Gastroesophageal sphincter (tissue), 4 donors: ENCODE measurements at regions not wholly inside any gene's neighbourhood (a gene's known extent, or its start where the extent isn't known, plus 50 kb on each side); places are given as distances from the start of the nearest gene placed in this dataset.

Experiments
- ATAC-seq: fragments of 150-250 bp; one replicate; pipeline ENCODE4 v1.9.1; 2016; ENCODE audit warnings: mild to moderate bottlenecking, moderate library complexity
- H3K27ac ChIP-seq, 4 donors: fragments of 200-600 bp; sonication (generic) in 3 of 4; 1 replicate in 3 of 4; 2 replicates in 1 of 4; pipeline ENCODE4 v1.5.1; 2016 to 2019
- H3K27me3 ChIP-seq: fragments of 200-600 bp; sonication (generic); one replicate; pipeline ENCODE4 v1.5.1; 2019
- H3K36me3 ChIP-seq, 2 donors: fragments of 200-600 bp; sonication (generic); one replicate each; pipeline ENCODE4 v1.5.1; 2019; ENCODE audit warnings: control low read depth in 1 of 2
- H3K4me1 ChIP-seq, 3 donors: fragments of 200-600 bp; sonication (generic); 1 replicate in 2 of 3; 2 replicates in 1 of 3; pipeline ENCODE4 v1.5.1; 2016 to 2019; ENCODE audit warnings: control low read depth in 2 of 3
- H3K4me3 ChIP-seq, 2 donors: fragments of 200-600 bp; sonication (generic); one replicate each; pipeline ENCODE4 v1.5.1; 2019; ENCODE audit warnings: mild to moderate bottlenecking in 1 of 2, moderate library complexity in 1 of 2
- H3K9me3 ChIP-seq, 3 donors: fragments of 200-600 bp; sonication (generic); one replicate each; pipeline ENCODE4 v1.5.1; 2017 to 2019; ENCODE audit warnings: control low read depth in 2 of 3
- EP300 ChIP-seq: sonication (generic); formaldehyde crosslinking; IDR thresholded peaks from one replicate; pipeline ENCODE4 v1.6.1; 2017; ENCODE audit warnings: antibody characterized with exemption, mild to moderate bottlenecking
- POLR2A ChIP-seq, 2 donors: fragments of 450-650 bp; IDR thresholded peaks; one replicate each; pipeline ENCODE4 v1.6.1; 2017; ENCODE audit warnings: antibody characterized with exemption in 2 of 2, mild to moderate bottlenecking in 2 of 2, moderate library complexity in 1 of 2
- POLR2AphosphoS5 ChIP-seq: sonication (generic); formaldehyde crosslinking; IDR thresholded peaks from one replicate; pipeline ENCODE4 v1.6.1; 2017; ENCODE audit warnings: antibody characterized with exemption
- WGBS, 2 donors: methylation state at CpG; one replicate each; pipeline ENCODE4 v1.1.5; 2018; ENCODE audit warnings: low coverage in 1 of 2; 5-methylcytosine and 5-hydroxymethylcytosine counted together
- TF ChIP-seq, protein P1 (sequence below), 4 experiments: fragments of 200-600 bp in 2 of 4; fragments of 450-650 bp in 2 of 4; sonication (generic) in 1 of 4; IDR thresholded peaks; one replicate each; pipeline ENCODE4 v1.5.1; 2017 to 2019; ENCODE audit warnings: antibody characterized with exemption in 4 of 4, mild to moderate bottlenecking in 2 of 4, moderate library complexity in 2 of 4

DNA sequence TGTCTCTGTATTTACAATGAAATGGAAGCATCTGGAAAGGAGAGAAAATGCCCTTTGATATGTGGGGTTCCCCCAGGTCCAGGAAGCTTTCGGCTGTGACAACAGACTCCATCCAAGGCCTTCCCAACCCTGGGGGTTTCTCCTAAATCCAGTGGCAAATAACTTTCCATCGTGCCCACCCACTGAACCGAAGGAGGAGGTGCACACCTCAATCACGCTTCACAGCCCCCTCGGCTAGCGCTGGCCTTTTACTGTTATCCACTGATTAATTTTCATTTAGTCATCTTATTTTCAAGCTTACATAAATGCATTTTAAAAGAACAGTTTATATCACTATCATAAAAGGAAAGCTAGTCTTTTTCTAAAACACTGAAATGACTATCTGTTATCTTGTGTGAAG, 286.8 kb upstream of the ZMIZ1 start:
- Histone ChIP-seq H3K27ac (no peak overlapping the region), H3K36me3 (no peaks in the 10 kb centered on the region), H3K4me1 (peaks cover 0 to 41% (median 14%) of the 10 kb centered on the region in 3 donors), H3K9me3 (no peaks in the 10 kb centered on the region), H3K27me3 (no peaks in the 10 kb centered on the region), H3K4me3 (no peak overlapping the region)
- no peak for ATAC-seq
- WGBS, 2 donors: 68 to 71% methylated on average over 4 to 6 of the region's 6 CpGs
- TF ChIP-seq EP300 (no peak), POLR2AphosphoS5 (no peak), POLR2A (IDR thresholded peaks at IDR 0.05) (no peak)
- TF ChIP-seq, protein P1, sequence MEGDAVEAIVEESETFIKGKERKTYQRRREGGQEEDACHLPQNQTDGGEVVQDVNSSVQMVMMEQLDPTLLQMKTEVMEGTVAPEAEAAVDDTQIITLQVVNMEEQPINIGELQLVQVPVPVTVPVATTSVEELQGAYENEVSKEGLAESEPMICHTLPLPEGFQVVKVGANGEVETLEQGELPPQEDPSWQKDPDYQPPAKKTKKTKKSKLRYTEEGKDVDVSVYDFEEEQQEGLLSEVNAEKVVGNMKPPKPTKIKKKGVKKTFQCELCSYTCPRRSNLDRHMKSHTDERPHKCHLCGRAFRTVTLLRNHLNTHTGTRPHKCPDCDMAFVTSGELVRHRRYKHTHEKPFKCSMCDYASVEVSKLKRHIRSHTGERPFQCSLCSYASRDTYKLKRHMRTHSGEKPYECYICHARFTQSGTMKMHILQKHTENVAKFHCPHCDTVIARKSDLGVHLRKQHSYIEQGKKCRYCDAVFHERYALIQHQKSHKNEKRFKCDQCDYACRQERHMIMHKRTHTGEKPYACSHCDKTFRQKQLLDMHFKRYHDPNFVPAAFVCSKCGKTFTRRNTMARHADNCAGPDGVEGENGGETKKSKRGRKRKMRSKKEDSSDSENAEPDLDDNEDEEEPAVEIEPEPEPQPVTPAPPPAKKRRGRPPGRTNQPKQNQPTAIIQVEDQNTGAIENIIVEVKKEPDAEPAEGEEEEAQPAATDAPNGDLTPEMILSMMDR (IDR thresholded peaks at IDR 0.05): no peak

DNA sequence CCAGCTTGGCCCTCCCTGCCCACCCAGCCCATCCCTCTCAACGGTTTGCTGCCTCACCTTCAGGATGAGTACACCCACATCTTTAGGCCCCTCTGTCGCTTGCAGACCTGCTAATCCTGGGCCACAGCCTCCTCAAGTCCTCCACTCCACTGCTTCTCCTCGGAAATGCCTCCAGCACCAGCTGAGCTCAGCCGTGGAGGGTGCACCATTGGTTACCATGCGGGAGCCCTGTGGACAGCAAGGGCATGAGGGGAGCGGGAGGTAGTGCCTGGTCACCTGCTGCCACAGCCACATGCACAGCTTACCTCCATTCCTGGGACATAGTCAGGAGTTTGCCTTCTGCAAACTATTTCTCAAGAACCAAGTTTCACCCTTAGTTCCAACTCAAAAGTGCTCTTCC, 286.3 kb upstream of the ZMIZ1 start:
- Histone ChIP-seq H3K4me1 (peaks cover 0 to 41% (median 10%) of the 10 kb centered on the region in 3 donors), H3K9me3 (no peaks in the 10 kb centered on the region), H3K4me3 (no peak overlapping the region), H3K36me3 (no peaks in the 10 kb centered on the region), H3K27me3 (no peaks in the 10 kb centered on the region), H3K27ac (no peak overlapping the region)
- WGBS, 2 donors: 83 to 97% methylated on average over 4 to 6 of the region's 6 CpGs
- TF ChIP-seq POLR2A (IDR thresholded peaks at IDR 0.05) (no peak), EP300 (no peak), POLR2AphosphoS5 (no peak)
- TF ChIP-seq, protein P1 (IDR thresholded peaks at IDR 0.05): no peak
- ATAC-seq: no peak

DNA sequence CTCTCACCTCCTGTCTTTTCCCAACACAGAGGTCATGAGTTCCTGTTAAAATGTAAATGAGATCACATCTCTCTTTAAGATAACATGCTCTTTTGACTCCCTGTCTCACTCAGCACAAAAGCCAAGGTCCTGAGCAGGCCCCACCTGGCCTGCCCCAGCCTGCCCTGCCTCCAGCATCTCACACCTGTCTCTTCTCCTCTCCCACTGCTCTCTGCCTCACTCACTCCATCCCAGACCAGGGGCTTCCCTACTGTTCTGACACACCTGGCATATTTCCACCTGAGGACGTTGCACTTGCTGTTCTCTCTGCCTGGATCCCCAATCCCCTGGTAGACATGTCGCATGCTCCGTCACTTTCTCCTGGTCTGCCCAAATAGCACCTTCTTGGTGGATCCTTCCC, 285.0 kb upstream of the ZMIZ1 start:
- Histone ChIP-seq H3K36me3 (no peaks in the 10 kb centered on the region), H3K4me3 (no peak overlapping the region), H3K27ac (no peak overlapping the region), H3K9me3 (no peaks in the 10 kb centered on the region), H3K27me3 (no peaks in the 10 kb centered on the region), H3K4me1 (peaks cover 0 to 28% (median 0%) of the 10 kb centered on the region in 3 donors)
- no peak for TF ChIP-seq POLR2A (IDR thresholded peaks at IDR 0.05)
- no peak for TF ChIP-seq POLR2AphosphoS5
- no peak for TF ChIP-seq EP300
- TF ChIP-seq, protein P1 (IDR thresholded peaks at IDR 0.05): no peak
- WGBS, 2 donors: 93 to 97% methylated on average over 3 of the region's 3 CpGs
- no peak for ATAC-seq

DNA sequence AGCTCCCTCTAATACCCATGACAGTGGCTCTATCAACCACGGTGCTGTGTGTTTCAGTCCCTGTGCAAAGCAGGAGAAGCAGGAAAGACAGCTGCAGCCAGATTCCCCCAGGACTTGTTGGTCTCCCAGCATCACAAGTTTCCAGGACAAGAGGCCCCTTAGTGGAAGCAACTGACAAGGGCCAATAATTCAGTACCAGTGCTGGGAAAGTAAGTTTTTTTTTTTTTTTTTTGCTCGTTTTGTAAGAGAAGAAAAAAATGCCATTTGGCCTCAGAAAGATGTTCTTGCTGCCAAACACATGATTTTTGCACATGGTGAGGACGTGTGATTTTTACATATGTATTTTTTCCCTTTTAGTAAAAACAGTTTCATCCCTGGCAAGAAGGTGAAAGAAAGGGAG, 284.2 kb upstream of the ZMIZ1 start:
- TF ChIP-seq POLR2A (IDR thresholded peaks at IDR 0.05) (no peak), POLR2AphosphoS5 (no peak), EP300 (no peak)
- TF ChIP-seq, protein P1 (IDR thresholded peaks at IDR 0.05): no peak
- no peak overlapping the region for H3K27ac ChIP-seq
- ATAC-seq: no peak
- no peaks in the 10 kb centered on the region for H3K36me3 ChIP-seq
- 0 to 25% methylated on average over 1 to 3 of the region's 3 CpGs for WGBS, 2 donors
- H3K4me3 ChIP-seq: no peak overlapping the region
- H3K4me1 ChIP-seq: peaks cover 0 to 21% (median 0%) of the 10 kb centered on the region in 3 donors
- H3K9me3 ChIP-seq: no peaks in the 10 kb centered on the region
- H3K27me3 ChIP-seq: no peaks in the 10 kb centered on the region

DNA sequence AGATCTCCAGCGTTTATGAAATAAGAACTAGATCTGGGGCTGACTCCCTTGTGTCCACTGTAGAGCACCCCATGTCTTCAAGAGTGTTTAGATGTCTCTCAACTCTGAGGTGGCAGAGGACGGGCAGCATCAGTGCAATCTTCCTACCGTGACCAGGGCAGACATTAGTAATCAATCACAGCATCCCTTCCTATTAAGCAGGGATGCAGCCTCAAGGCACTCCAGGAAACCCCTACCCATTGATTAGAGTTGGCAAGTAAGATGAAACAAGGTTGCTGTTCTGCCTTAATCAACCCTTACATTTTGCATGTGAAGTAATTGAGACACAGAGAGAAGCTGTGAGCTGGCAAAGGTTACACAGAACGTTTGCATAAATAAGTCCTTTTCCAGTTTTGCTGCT, 283.7 kb upstream of the ZMIZ1 start:
- H3K9me3 ChIP-seq: no peaks in the 10 kb centered on the region
- no peak overlapping the region for H3K27ac ChIP-seq
- H3K4me1 ChIP-seq: peaks cover 0 to 21% (median 0%) of the 10 kb centered on the region in 3 donors
- H3K36me3 ChIP-seq: no peaks in the 10 kb centered on the region
- no peak for TF ChIP-seq EP300
- TF ChIP-seq POLR2AphosphoS5: no peak
- TF ChIP-seq, protein P1 (IDR thresholded peaks at IDR 0.05): no peak
- TF ChIP-seq POLR2A (IDR thresholded peaks at IDR 0.05): no peak
- WGBS, 2 donors: 60 to 70% methylated on average over 3 to 4 of the region's 4 CpGs
- no peak overlapping the region for H3K4me3 ChIP-seq
- ATAC-seq: no peak
- no peaks in the 10 kb centered on the region for H3K27me3 ChIP-seq
